HCT116 (cell line): ENCODE measurements at regions not wholly inside any gene's neighbourhood (a gene's known extent, or its start where the extent isn't known, plus 50 kb on each side); places are given as distances from the start of the nearest gene placed in this dataset.

Experiments
- ATAC-seq: fragments of 200-7000 bp; cut with Tn5 transposase; 2 replicates; pipeline ENCODE4 v1.9.1; 2020; ENCODE audit warnings: mild to moderate bottlenecking, moderate library complexity
- BruUV-seq: library from RNA; stranded (reverse); fragments of 400-500 nt; replicated peaks from 2 replicates; lab custom pipeline; 2021; lab: Mats Ljungman, UMichigan
- CTCF ChIA-PET: fragments of 300-600 bp; sonication (Branson Sonifier 250); formaldehyde crosslinking; loops from one replicate; lab custom pipeline; 2021; ENCODE audit warnings: antibody characterized with exemption; lab: Charles Lee
- POLR2A ChIA-PET: fragments of 300-600, 350-600 bp; sonication (Branson Sonifier 250); formaldehyde crosslinking; loops from one replicate; lab custom pipeline; 2021; ENCODE audit warnings: antibody characterized with exemption; lab: Charles Lee
- RAD21 ChIA-PET, 2 experiments: fragments of 300-600 bp; sonication (Branson Sonifier 250); formaldehyde crosslinking; loops; one replicate each; lab custom pipeline; 2023; ENCODE audit warnings: low total read pairs in 2 of 2; ENCODE audit not compliant: uncharacterized antibody in 2 of 2, unreplicated experiment in 2 of 2, low non-redundant PET in 1 of 2; lab: Charles Lee
- DNase-seq: peaks from one replicate; pipeline ENCODE4 v3.0.0-alpha.2; 2010; ENCODE audit warnings: low read depth, low spot score
- H2AFZ ChIP-seq: fragments of 200-600 bp; shearing (Covaris generic), sonication (generic); 2 replicates; pipeline ENCODE4 v1.6.1; 2017; ENCODE audit warnings: low read depth, mixed run types, mixed read lengths, antibody characterized with exemption, low read length; ENCODE audit not compliant: poor library complexity, severe bottlenecking
- H3K27ac ChIP-seq: 2 replicates; pipeline ENCODE4 v1.5.1; 2012; ENCODE audit warnings: low read depth, low read length
- H3K27me3 ChIP-seq: fragments of 200-600 bp; sonication (generic); 2 replicates; pipeline ENCODE4 v1.6.1; 2016; ENCODE audit warnings: mixed run types, low read length, mixed read lengths; ENCODE audit not compliant: insufficient read depth
- H3K36me3 ChIP-seq, 2 experiments: fragments of 200-500 bp in 1 of 2; fragments of 200-600 bp in 1 of 2; sonication (Bioruptor generic) in 1 of 2; sonication (generic) in 1 of 2; 2 replicates each; pipeline versions ENCODE4 v1.5.1 to v1.6.1; 2014 to 2016; ENCODE audit warnings: low read length in 2 of 2, inconsistent platforms in 1 of 2, mixed read lengths in 1 of 2, mixed run types in 1 of 2; ENCODE audit not compliant: insufficient read depth in 2 of 2, control insufficient read depth in 1 of 2
- H3K4me1 ChIP-seq, 2 experiments: fragments of 200-600 bp in 1 of 2; sonication (generic) in 1 of 2; 2 replicates each; pipeline versions ENCODE4 v1.5.1 to v1.6.1; 2012 to 2017; ENCODE audit warnings: low read length in 2 of 2, inconsistent platforms in 1 of 2, mild to moderate bottlenecking in 1 of 2, mixed read lengths in 1 of 2, mixed run types in 1 of 2, moderate library complexity in 1 of 2; ENCODE audit not compliant: insufficient read depth in 2 of 2, control insufficient read depth in 1 of 2
- H3K4me2 ChIP-seq: fragments of 200-600 bp; sonication (generic); 2 replicates; pipeline ENCODE4 v1.6.1; 2017; ENCODE audit warnings: mixed run types, low read length, mixed read lengths
- H3K4me3 ChIP-seq, 2 experiments: fragments of 200-600 bp in 1 of 2; sonication (generic) in 1 of 2; replicated peaks in 1 of 2; 2 replicates each; pipeline ENCODE4 v1.5.1; 2011 to 2016; ENCODE audit warnings: low read length in 2 of 2, control low read depth in 1 of 2, low read depth in 1 of 2, mild to moderate bottlenecking in 1 of 2, mixed read lengths in 1 of 2, mixed run types in 1 of 2
- H3K79me2 ChIP-seq: fragments of 200-600 bp; sonication (generic); 2 replicates; pipeline ENCODE4 v1.6.1; 2017; ENCODE audit warnings: mild to moderate bottlenecking, mixed run types, low read length, moderate library complexity, mixed read lengths; ENCODE audit not compliant: insufficient read depth
- H3K9ac ChIP-seq: fragments of 200-600 bp; sonication (generic); 2 replicates; pipeline ENCODE4 v1.6.1; 2016; ENCODE audit warnings: low read length, mixed read lengths
- H3K9me2 ChIP-seq: fragments of 200-600 bp; sonication (generic), shearing (Covaris generic); 2 replicates; pipeline ENCODE4 v1.6.1; 2017; ENCODE audit warnings: mixed run types, mild to moderate bottlenecking, moderate library complexity; ENCODE audit not compliant: insufficient read depth
- H3K9me3 ChIP-seq, 2 experiments: fragments of 200-500 bp in 1 of 2; fragments of 200-600 bp in 1 of 2; sonication (Bioruptor generic) in 1 of 2; sonication (generic) in 1 of 2; 2 replicates each; pipeline ENCODE4 v1.6.1; 2014 to 2017; ENCODE audit warnings: low read length in 2 of 2, mixed read lengths in 2 of 2, inconsistent platforms in 1 of 2, low read depth in 1 of 2, mild to moderate bottlenecking in 1 of 2, mixed run types in 1 of 2, moderate library complexity in 1 of 2; ENCODE audit not compliant: control insufficient read depth in 1 of 2, insufficient read depth in 1 of 2
- H4K20me1 ChIP-seq: fragments of 200-600 bp; sonication (generic), shearing (Covaris generic); 2 replicates; pipeline ENCODE4 v1.6.1; 2017; ENCODE audit warnings: mixed run types, mild to moderate bottlenecking, moderate library complexity; ENCODE audit not compliant: insufficient read depth
- CBX3 ChIP-seq: IDR thresholded peaks from 2 replicates; pipeline ENCODE4 v1.6.1; 2012; ENCODE audit warnings: low read depth
- CEBPB ChIP-seq: IDR thresholded peaks from 2 replicates; pipeline ENCODE4 v1.6.1; 2012; ENCODE audit warnings: low read depth
- CTCF ChIP-seq, 3 experiments: fragments of 200-600 bp in 1 of 3; sonication (generic) in 1 of 3; IDR thresholded peaks in 2 of 3; conservative IDR thresholded peaks in 1 of 3; 2 replicates each; pipeline ENCODE4 v1.5.1; 2012 to 2017; ENCODE audit warnings: low read depth in 2 of 3, low read length in 2 of 3, antibody characterized with exemption in 1 of 3, borderline replicate concordance in 1 of 3, control low read depth in 1 of 3, mild to moderate bottlenecking in 1 of 3, mixed read lengths in 1 of 3, mixed run types in 1 of 3, moderate library complexity in 1 of 3; ENCODE audit not compliant: insufficient read depth in 1 of 3
- EGR1 ChIP-seq: IDR thresholded peaks from 2 replicates; pipeline ENCODE4 v1.6.1; 2012; ENCODE audit warnings: low read depth
- ELF1 ChIP-seq: IDR thresholded peaks from 2 replicates; pipeline ENCODE4 v1.6.1; 2012; ENCODE audit warnings: low read depth, borderline replicate concordance
- MAX ChIP-seq: IDR thresholded peaks from 2 replicates; pipeline ENCODE4 v1.6.1; 2012
- POLR2A ChIP-seq: IDR thresholded peaks from 2 replicates; pipeline ENCODE4 v1.7.0; 2011; ENCODE audit warnings: borderline replicate concordance; ENCODE audit not compliant: insufficient read depth, insufficient read length; ENCODE audit errors: extremely low read depth
- RAD21 ChIP-seq: IDR thresholded peaks from 2 replicates; pipeline ENCODE4 v1.6.1; 2012; ENCODE audit warnings: low read depth, mild to moderate bottlenecking
- REST ChIP-seq: IDR thresholded peaks from 2 replicates; pipeline ENCODE4 v1.6.1; 2012; ENCODE audit warnings: low read depth
- SIN3A ChIP-seq: IDR thresholded peaks from 2 replicates; pipeline ENCODE4 v1.6.1; 2012; ENCODE audit warnings: low read depth
- SP1 ChIP-seq: IDR thresholded peaks from 2 replicates; pipeline ENCODE4 v1.6.1; 2012; ENCODE audit warnings: low read depth
- SRF ChIP-seq: IDR thresholded peaks from 2 replicates; pipeline ENCODE4 v1.6.1; 2012; ENCODE audit warnings: low read depth
- YY1 ChIP-seq: IDR thresholded peaks from 2 replicates; pipeline ENCODE4 v1.6.1; 2011; ENCODE audit warnings: low read length, low read depth, moderate library complexity, mild to moderate bottlenecking; ENCODE audit not compliant: insufficient replicate concordance; ENCODE audit errors: extremely low read depth
- ZFX ChIP-seq: fragments of 450-650 bp; IDR thresholded peaks from 2 replicates; pipeline ENCODE4 v1.6.1; 2017
- ZNF274 ChIP-seq: fragments of 200-500 bp; sonication (Bioruptor generic); IDR thresholded peaks from 2 replicates; pipeline ENCODE4 v1.6.1; 2014; ENCODE audit warnings: mild to moderate bottlenecking, low read depth, low read length, inconsistent platforms
- intact Hi-C: fragments of 100-400 bp; cut with micrococcal nuclease; formaldehyde crosslinking; loops from 2 replicates; pipeline ENCODE4 v1.10.0; 2022
- TF ChIP-seq, protein P1 (sequence below): IDR thresholded peaks from 2 replicates; pipeline ENCODE4 v1.6.1; 2012

GRCh38 chr12:22874151-22874550, 249.2 kb downstream of the ETNK1 start:
- RAD21 ChIA-PET = no interaction called here
- Histone ChIP-seq H3K9me3 (no peaks in the 10 kb centered on the region), H2AFZ (no peak overlapping the region)
- no TSS peak for BruUV-seq
- TF ChIP-seq ELF1 (no peak), EGR1 (no peak), REST (no peak), YY1 (no peak), SIN3A (no peak), POLR2A (no peak), CEBPB (no peak), MAX (no peak), ZNF274 (no peak), RAD21 (no peak), ZFX (no peak), SP1 (no peak), CBX3 (no peak), CTCF (IDR thresholded peaks at IDR 0.05 in 2 of 3, conservative IDR thresholded peaks at IDR 0.05 in 1 of 3; ENCODE audit: borderline replicate concordance in 1 of 3, insufficient read depth in 1 of 3, low read depth in 2 of 3, low read length in 2 of 3) (no peak), SRF (no peak)
- TF ChIP-seq, protein P1, sequence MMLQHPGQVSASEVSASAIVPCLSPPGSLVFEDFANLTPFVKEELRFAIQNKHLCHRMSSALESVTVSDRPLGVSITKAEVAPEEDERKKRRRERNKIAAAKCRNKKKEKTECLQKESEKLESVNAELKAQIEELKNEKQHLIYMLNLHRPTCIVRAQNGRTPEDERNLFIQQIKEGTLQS = no peak
- TF ChIP-seq, all 23 proteins: peak for 0
- ATAC-seq (no peak), DNase-seq (no peak)
- Histone ChIP-seq H3K27me3 (no peaks in the 10 kb centered on the region), H3K4me3 (no peak overlapping the region), H3K9me2 (no peaks in the 10 kb centered on the region), H3K27ac (no peak overlapping the region), H3K4me2 (no peak overlapping the region), H4K20me1 (no peaks in the 10 kb centered on the region), H3K9ac (no peak overlapping the region), H3K79me2 (no peaks in the 10 kb centered on the region), H3K4me1 (no peaks in the 10 kb centered on the region), H3K36me3 (no peaks in the 10 kb centered on the region)
- intact Hi-C loops = no loop called here
- ChIA-PET POLR2A (no interaction called here), CTCF (interaction anchor here (1.2 kb wide), 1 partner anchor 18 kb away, joined by 3 read pairs; no protein-coding TSS in a partner anchor)
